HG02623 (cell line): ENCODE measurements at regions not wholly inside any gene's neighbourhood (a gene's known extent, or its start where the extent isn't known, plus 50 kb on each side); places are given as distances from the start of the nearest gene placed in this dataset.
"Not testable (repeated sequence)": the region's sequence is repeated elsewhere in the genome, so short reads cannot be mapped to it uniquely, and the experiment has no call there.

Source experiments
- ATAC-seq: cut with Tn5 transposase; IDR thresholded peaks from one replicate; pipeline ENCODE4 v1.9.1; 2021; ENCODE audit warnings: moderate library complexity; ENCODE audit not compliant: unreplicated experiment

GRCh38 chr4:141518222-141518621 lies 118.2 kb upstream of the IL15 start:
- no peak for ATAC-seq

- ATAC-seq: no peak
Observed at GRCh38 chr4:141524116-141524515, 112.3 kb upstream of the IL15 start.

- ATAC-seq: no peak
Observed at GRCh38 chr4:141524841-141525240, 111.5 kb upstream of the IL15 start.

- ATAC-seq: no peak
Observed at GRCh38 chr4:141530627-141531026, 105.8 kb upstream of the IL15 start.

- ATAC-seq: no peak
Observed at GRCh38 chr4:141534985-141535384, 101.4 kb upstream of the IL15 start.

GRCh38 chr4:141538001-141538400 lies 98.4 kb upstream of the IL15 start:
- ATAC-seq: no peak

- no peak for ATAC-seq
Observed at GRCh38 chr4:141540643-141541042, 95.7 kb upstream of the IL15 start.

GRCh38 chr4:141541851-141542250 lies 94.5 kb upstream of the IL15 start:
- ATAC-seq: no peak

- no peak for ATAC-seq
Observed at GRCh38 chr4:141543176-141543575, 93.2 kb upstream of the IL15 start.

- no peak for ATAC-seq
Observed at GRCh38 chr4:141543706-141544105, 92.7 kb upstream of the IL15 start.

- no peak for ATAC-seq
Observed at GRCh38 chr4:141548791-141549190, 87.6 kb upstream of the IL15 start.

GRCh38 chr4:141560056-141560455 lies 76.3 kb upstream of the IL15 start:
- ATAC-seq: peak; percentile 52

- no peak for ATAC-seq
Observed at GRCh38 chr4:141562649-141563048, 73.7 kb upstream of the IL15 start.

- no peak for ATAC-seq
Observed at GRCh38 chr4:141563723-141564122, 72.7 kb upstream of the IL15 start.

GRCh38 chr4:141564961-141565360 lies 71.4 kb upstream of the IL15 start:
- not testable (repeated sequence) for ATAC-seq

- no peak for ATAC-seq
Observed at GRCh38 chr4:141565379-141566089, 70.8 kb upstream of the IL15 start.

- no peak for ATAC-seq
Observed at GRCh38 chr4:141567326-141567915, 69.0 kb upstream of the IL15 start.

GRCh38 chr4:141569141-141569540 lies 67.2 kb upstream of the IL15 start:
- ATAC-seq: no peak

GRCh38 chr4:141570290-141570689 lies 66.1 kb upstream of the IL15 start:
- ATAC-seq: no peak

- ATAC-seq: no peak
Observed at GRCh38 chr4:141571362-141571761, 65.0 kb upstream of the IL15 start.

- no peak for ATAC-seq
Observed at GRCh38 chr4:141571793-141572192, 64.6 kb upstream of the IL15 start.

- no peak for ATAC-seq
Observed at GRCh38 chr4:141573678-141574077, 62.7 kb upstream of the IL15 start.

GRCh38 chr4:141575884-141576283 lies 60.5 kb upstream of the IL15 start:
- ATAC-seq: no peak
